ENCODE measurements at regions not wholly inside any gene's neighbourhood (a gene's known extent, or its start where the extent isn't known, plus 50 kb on each side); places are given as distances from the start of the nearest gene placed in this dataset.

DNA sequence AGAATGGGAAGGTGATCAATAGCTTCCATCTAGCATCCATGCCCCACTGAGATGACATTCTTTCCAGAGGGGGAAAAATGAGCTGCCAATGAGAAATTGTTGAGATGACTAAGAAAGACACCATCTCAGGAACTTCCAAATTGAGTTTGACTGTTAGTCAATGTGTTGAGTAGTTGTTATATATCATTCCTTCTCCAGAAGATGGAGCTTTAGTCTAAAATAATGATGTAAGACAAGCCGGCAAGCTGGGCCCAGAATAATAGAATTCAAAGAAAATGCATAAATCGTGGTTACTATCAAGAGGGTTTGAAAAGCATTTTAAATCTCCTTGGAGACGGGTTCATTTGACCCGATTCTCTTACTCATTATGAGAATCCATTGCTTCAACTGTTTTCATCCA lies 71.0 kb upstream of the ATF7IP2 start:
- Histone ChIP-seq H3K27me3 (ENCODE audit: insufficient read depth, low read depth, low read length) (no peaks in the 10 kb centered on the region), H4K20me1 (ENCODE audit: insufficient read depth) (no peaks in the 10 kb centered on the region), H3K9me3 (ENCODE audit: low read length) (no peaks in the 10 kb centered on the region), H3K9ac (ENCODE audit: low read length) (no peak overlapping the region), H3K79me2 (replicated peaks; ENCODE audit: insufficient read depth, low read length) (no peaks in the 10 kb centered on the region), H3K4me2 (ENCODE audit: low read length) (no peak overlapping the region), H3K27ac (ENCODE audit: low read length) (no peak overlapping the region), H3K9me2 (ENCODE audit: insufficient read depth, low read length) (no peaks in the 10 kb centered on the region), H3K36me3 (ENCODE audit: insufficient read depth, low read length) (no peaks in the 10 kb centered on the region), H3K4me3 (ENCODE audit: low read length) (no peak overlapping the region), H2AFZ (ENCODE audit: low read depth, low read length) (no peak overlapping the region), H3F3A (ENCODE audit: insufficient read depth, low read length, poor library complexity, severe bottlenecking) (no peaks in the 10 kb centered on the region)
- no peak for TF ChIP-seq EZH2 (IDR thresholded peaks at IDR 0.05; ENCODE audit: borderline replicate concordance, insufficient read depth, low read length, poor library complexity, severe bottlenecking)
- peak; percentile 46 for TF ChIP-seq CTCF (IDR thresholded peaks at IDR 0.05; ENCODE audit: poor library complexity, severe bottlenecking)
- no peak for TF ChIP-seq EP300 (conservative IDR thresholded peaks at IDR 0.05; ENCODE audit: poor library complexity, severe bottlenecking)
- TF ChIP-seq RAD21 (conservative IDR thresholded peaks at IDR 0.05) = peak; percentile 50
- TF ChIP-seq SMC3 (conservative IDR thresholded peaks at IDR 0.05; ENCODE audit: poor library complexity) = peak; percentile 30
- no peak for TF ChIP-seq TAF1 (IDR thresholded peaks at IDR 0.05; ENCODE audit: low read depth)
- TF ChIP-seq MXI1 (conservative IDR thresholded peaks at IDR 0.05; ENCODE audit: poor library complexity, severe bottlenecking) = no peak

DNA sequence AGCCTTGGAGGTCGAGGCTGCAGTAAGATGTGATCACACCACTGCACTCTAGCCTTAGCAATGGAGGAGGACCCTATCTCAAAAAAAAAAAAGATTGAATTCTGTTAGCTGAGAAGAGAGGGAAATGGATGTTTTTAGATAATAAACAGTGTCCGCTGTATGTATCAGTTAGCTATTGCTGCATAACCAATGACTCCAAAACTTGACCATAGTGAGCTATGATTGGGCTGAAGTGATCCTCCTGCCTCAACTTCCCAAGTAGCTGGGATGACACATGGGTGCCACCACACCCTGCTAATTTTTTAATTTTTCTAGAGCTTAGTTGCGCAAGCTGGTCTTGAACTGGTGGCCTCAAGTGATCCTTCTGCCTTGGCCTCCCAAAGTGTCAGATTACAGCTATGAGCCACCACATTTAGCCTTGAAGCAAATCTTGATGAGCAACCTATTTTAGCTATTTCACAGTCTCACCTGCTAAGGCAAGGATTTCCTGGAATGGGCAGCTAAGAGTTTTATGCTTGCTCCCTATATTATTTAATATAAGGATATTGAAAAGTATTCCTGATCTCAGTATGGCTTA lies 68.3 kb upstream of the ATF7IP2 start:
- Histone ChIP-seq H3K27ac (ENCODE audit: low read length) (no peak overlapping the region), H4K20me1 (ENCODE audit: insufficient read depth) (no peaks in the 10 kb centered on the region), H3K9me3 (ENCODE audit: low read length) (no peaks in the 10 kb centered on the region), H3K79me2 (replicated peaks; ENCODE audit: insufficient read depth, low read length) (no peaks in the 10 kb centered on the region), H2AFZ (ENCODE audit: low read depth, low read length) (no peak overlapping the region), H3K36me3 (ENCODE audit: insufficient read depth, low read length) (no peaks in the 10 kb centered on the region), H3K4me3 (ENCODE audit: low read length) (no peak overlapping the region), H3K4me2 (ENCODE audit: low read length) (no peak overlapping the region), H3K9ac (ENCODE audit: low read length) (no peak overlapping the region), H3F3A (ENCODE audit: insufficient read depth, low read length, poor library complexity, severe bottlenecking) (no peaks in the 10 kb centered on the region), H3K27me3 (ENCODE audit: insufficient read depth, low read depth, low read length) (no peaks in the 10 kb centered on the region), H3K9me2 (ENCODE audit: insufficient read depth, low read length) (no peaks in the 10 kb centered on the region)
- TF ChIP-seq POLR2AphosphoS5 (IDR thresholded peaks at IDR 0.05) (no peak), RAD21 (conservative IDR thresholded peaks at IDR 0.05) (no peak), REST (IDR thresholded peaks at IDR 0.05; ENCODE audit: borderline replicate concordance) (no peak), MXI1 (conservative IDR thresholded peaks at IDR 0.05; ENCODE audit: poor library complexity, severe bottlenecking) (no peak), EZH2 (IDR thresholded peaks at IDR 0.05; ENCODE audit: borderline replicate concordance, insufficient read depth, low read length, poor library complexity, severe bottlenecking) (no peak)
